Chondrocyte (in vitro differentiated cells): ENCODE measurements at regions not wholly inside any gene's neighbourhood (a gene's known extent, or its start where the extent isn't known, plus 50 kb on each side); places are given as distances from the start of the nearest gene placed in this dataset.

Experiments
- DNase-seq: peaks from one replicate; pipeline ENCODE4 v3.0.0; 2021; ENCODE audit warnings: mixed read lengths, low spot score
- H3K27ac Mint-ChIP-seq: one replicate; pipeline ENCODE4 v1.8.0; 2021; ENCODE audit warnings: mild to moderate bottlenecking, moderate library complexity, mixed read lengths; ENCODE audit not compliant: unreplicated experiment
- H3K27me3 Mint-ChIP-seq: 2 replicates; pipeline ENCODE4 v1.8.0; 2021; ENCODE audit warnings: low read depth, mixed read lengths
- H3K36me3 Mint-ChIP-seq: 2 replicates; pipeline ENCODE4 v1.8.0; 2021; ENCODE audit warnings: low read depth, mixed read lengths
- H3K4me1 Mint-ChIP-seq: 2 replicates; pipeline ENCODE4 v1.8.0; 2021; ENCODE audit warnings: low read depth, mild to moderate bottlenecking, mixed read lengths
- H3K4me3 Mint-ChIP-seq: one replicate; pipeline ENCODE4 v1.8.0; 2021; ENCODE audit warnings: mild to moderate bottlenecking, moderate library complexity, mixed read lengths; ENCODE audit not compliant: unreplicated experiment
- H3K9me3 Mint-ChIP-seq: 2 replicates; pipeline ENCODE4 v1.8.0; 2021; ENCODE audit warnings: low read depth, mixed read lengths
- CTCF ChIP-seq: fragments of 200-600 bp; sonication (generic); IDR thresholded peaks from 2 replicates; pipeline ENCODE4 v1.5.0; 2021; ENCODE audit warnings: antibody characterized with exemption, mild to moderate bottlenecking, moderate library complexity

- Mint-ChIP-seq H3K27ac (no peak overlapping the region), H3K4me3 (no peak overlapping the region), H3K36me3 (peaks cover 1% of the 10 kb centered on the region), H3K4me1 (peaks cover 17% of the 10 kb centered on the region), H3K27me3 (peaks cover 9% of the 10 kb centered on the region), H3K9me3 (no peaks in the 10 kb centered on the region)
- no peak for TF ChIP-seq CTCF
- DNase-seq = no peak
These were observed 273.3 kb downstream of the DKK2 start for GRCh38 chr4:106762666-106763443.

GRCh38 chr4:106753426-106753825 lies 282.7 kb downstream of the DKK2 start:
- H3K4me1 Mint-ChIP-seq = no peaks in the 10 kb centered on the region
- H3K27ac Mint-ChIP-seq = no peak overlapping the region
- no peak for TF ChIP-seq CTCF
- peaks cover 24% of the 10 kb centered on the region for H3K9me3 Mint-ChIP-seq
- no peak for DNase-seq
- no peak overlapping the region for H3K4me3 Mint-ChIP-seq
- peaks cover 9% of the 10 kb centered on the region for H3K36me3 Mint-ChIP-seq
- peaks cover 49% of the 10 kb centered on the region for H3K27me3 Mint-ChIP-seq

GRCh38 chr4:106746451-106746850 lies 289.7 kb downstream of the DKK2 start:
- peaks cover 13% of the 10 kb centered on the region for H3K9me3 Mint-ChIP-seq
- H3K4me1 Mint-ChIP-seq = peaks cover 6% of the 10 kb centered on the region
- H3K27me3 Mint-ChIP-seq = peaks cover 43% of the 10 kb centered on the region
- TF ChIP-seq CTCF = no peak
- peaks cover 6% of the 10 kb centered on the region for H3K36me3 Mint-ChIP-seq
- no peak overlapping the region for H3K27ac Mint-ChIP-seq
- DNase-seq = no peak
- H3K4me3 Mint-ChIP-seq = no peak overlapping the region

GRCh38 chr4:106738121-106738520 lies 298.0 kb downstream of the DKK2 start:
- no peak for DNase-seq
- Mint-ChIP-seq H3K4me1 (peaks cover 5% of the 10 kb centered on the region), H3K4me3 (no peak overlapping the region), H3K9me3 (peaks cover 6% of the 10 kb centered on the region), H3K27me3 (peaks cover 20% of the 10 kb centered on the region), H3K27ac (no peak overlapping the region), H3K36me3 (no peaks in the 10 kb centered on the region)
- no peak for TF ChIP-seq CTCF

- no peak overlapping the region for H3K4me3 Mint-ChIP-seq
- H3K9me3 Mint-ChIP-seq = peaks cover 9% of the 10 kb centered on the region
- DNase-seq = no peak
- no peak overlapping the region for H3K27ac Mint-ChIP-seq
- H3K4me1 Mint-ChIP-seq = peaks cover 7% of the 10 kb centered on the region
- TF ChIP-seq CTCF = no peak
- no peaks in the 10 kb centered on the region for H3K36me3 Mint-ChIP-seq
- peaks cover 8% of the 10 kb centered on the region for H3K27me3 Mint-ChIP-seq
These were observed 317.6 kb downstream of the DKK2 start for GRCh38 chr4:106718548-106718947.
